Endothelial cell of umbilical vein (primary cell): ENCODE measurements at regions not wholly inside any gene's neighbourhood (a gene's known extent, or its start where the extent isn't known, plus 50 kb on each side); places are given as distances from the start of the nearest gene placed in this dataset.

Experiments used
- BruUV-seq: library from RNA; stranded (reverse); fragments of 400-500 nt; replicated peaks from 2 replicates; lab custom pipeline; 2021; lab: Mats Ljungman, UMichigan
- CTCF ChIA-PET: fragments of 300-600, 350-600 bp; sonication (Branson Sonifier 250); formaldehyde crosslinking; loops from one replicate; lab custom pipeline; 2021; ENCODE audit warnings: antibody characterized with exemption, inconsistent platforms; lab: Charles Lee
- POLR2A ChIA-PET: fragments of 300-600, 350-600 bp; sonication (Branson Sonifier 250); formaldehyde crosslinking; loops from one replicate; lab custom pipeline; 2021; ENCODE audit warnings: antibody characterized with exemption, inconsistent platforms; lab: Charles Lee
- DNase-seq: peaks from one replicate; pipeline ENCODE4 v3.0.0-alpha.2; 2011; ENCODE audit warnings: low read depth, low spot score
- FAIRE-seq: peaks from 2 replicates; lab custom pipeline; 2011; peaks lifted over from hg19 to GRCh38; lab: Jason Lieb, UNC
- H2AFZ ChIP-seq: 2 replicates; pipeline ENCODE4 v1.6.0; 2012; ENCODE audit warnings: low read depth, low read length, control low read depth, inconsistent platforms
- H3K27ac ChIP-seq: 2 replicates; pipeline ENCODE4 v1.5.1; 2011; ENCODE audit warnings: low read depth, mild to moderate bottlenecking, control low read depth, low read length, moderate library complexity; ENCODE audit not compliant: insufficient read depth
- H3K27me3 ChIP-seq, 2 experiments: 2 replicates each; pipeline versions ENCODE4 v1.6.0 to v1.6.1; 2011; ENCODE audit warnings: low read length in 2 of 2, mixed read lengths in 1 of 2; ENCODE audit not compliant: control insufficient read depth in 2 of 2, insufficient read depth in 2 of 2
- H3K36me3 ChIP-seq, 2 experiments: 2 replicates in 1 of 2; 3 replicates in 1 of 2; pipeline ENCODE4 v1.5.1; 2011; ENCODE audit warnings: low read length in 2 of 2, mild to moderate bottlenecking in 1 of 2, moderate library complexity in 1 of 2; ENCODE audit not compliant: control insufficient read depth in 2 of 2, insufficient read depth in 2 of 2; ENCODE audit errors: extremely low read depth in 1 of 2
- H3K4me1 ChIP-seq: 3 replicates; pipeline ENCODE4 v1.5.1; 2011; ENCODE audit warnings: mild to moderate bottlenecking, low read length; ENCODE audit not compliant: control insufficient read depth, insufficient read depth; ENCODE audit errors: extremely low read depth
- H3K4me2 ChIP-seq: 2 replicates; pipeline ENCODE4 v1.6.1; 2011; ENCODE audit warnings: low read length, control low read depth, mixed read lengths; ENCODE audit not compliant: insufficient read depth
- H3K4me3 ChIP-seq, 3 experiments: fragments of 200-600 bp in 1 of 3; sonication (generic), shearing (Covaris generic) in 1 of 3; replicated peaks in 1 of 3; 2 replicates each; pipeline ENCODE4 v1.5.1; 2011 to 2016; ENCODE audit warnings: control low read depth in 3 of 3, low read length in 3 of 3, mild to moderate bottlenecking in 2 of 3, inconsistent platforms in 1 of 3, low read depth in 1 of 3, moderate library complexity in 1 of 3; ENCODE audit not compliant: insufficient read depth in 1 of 3
- H3K79me2 ChIP-seq: 2 replicates; pipeline ENCODE4 v1.6.0; 2012; ENCODE audit warnings: low read length, inconsistent platforms; ENCODE audit not compliant: control insufficient read depth, insufficient read depth
- H3K9ac ChIP-seq: replicated peaks from 2 replicates; pipeline ENCODE3; 2011; ENCODE audit warnings: low read length, control low read depth; ENCODE audit not compliant: insufficient read depth; ENCODE audit errors: extremely low read depth
- H3K9me1 ChIP-seq: replicated peaks from 3 replicates; pipeline ENCODE4 v1.6.0; 2011; ENCODE audit warnings: mild to moderate bottlenecking, low read length; ENCODE audit not compliant: control insufficient read depth, insufficient read depth; ENCODE audit errors: extremely low read depth
- H3K9me3 ChIP-seq: replicated peaks from 2 replicates; pipeline ENCODE4 v1.5.1; 2012; ENCODE audit warnings: low read length, inconsistent platforms; ENCODE audit not compliant: control insufficient read depth, insufficient read depth
- H4K20me1 ChIP-seq: replicated peaks from 2 replicates; pipeline ENCODE3; 2011; ENCODE audit warnings: mild to moderate bottlenecking, low read length; ENCODE audit not compliant: control insufficient read depth, insufficient read depth; ENCODE audit errors: extremely low read depth
- CTCF ChIP-seq, 2 donors: IDR thresholded peaks; 1 replicate in 1 of 2; 2 replicates in 1 of 2; pipeline ENCODE4 v1.5.1; 2011; ENCODE audit warnings: low read length in 2 of 2, mild to moderate bottlenecking in 2 of 2, moderate library complexity in 2 of 2, control low read depth in 1 of 2, inconsistent platforms in 1 of 2, low read depth in 1 of 2; ENCODE audit not compliant: insufficient read depth in 1 of 2; ENCODE audit errors: extremely low read depth in 1 of 2
- EZH2 ChIP-seq: IDR thresholded peaks from 2 replicates; pipeline ENCODE4 v1.6.1; 2012; ENCODE audit warnings: borderline replicate concordance, low read depth, mild to moderate bottlenecking, moderate library complexity, low read length, inconsistent platforms; ENCODE audit not compliant: severe bottlenecking
- FOS ChIP-seq: IDR thresholded peaks from 2 replicates; pipeline ENCODE4 v1.6.1; 2011; ENCODE audit warnings: mild to moderate bottlenecking, low read length, moderate library complexity, borderline replicate concordance; ENCODE audit not compliant: insufficient read depth
- GATA2 ChIP-seq: IDR thresholded peaks from 2 replicates; pipeline ENCODE4 v1.7.0; 2011; ENCODE audit warnings: low read depth, mild to moderate bottlenecking, moderate library complexity, mixed read lengths, low read length; ENCODE audit not compliant: insufficient read length, insufficient read depth
- JUN ChIP-seq: IDR thresholded peaks from 2 replicates; pipeline ENCODE4 v1.6.1; 2011; ENCODE audit warnings: borderline replicate concordance, low read depth; ENCODE audit not compliant: insufficient read length, insufficient read depth
- MAX ChIP-seq: IDR thresholded peaks from 2 replicates; pipeline ENCODE4 v1.6.1; 2011; ENCODE audit not compliant: insufficient read depth, insufficient read length
- MYC ChIP-seq: IDR thresholded peaks from one replicate; pipeline ENCODE4 v1.6.1; 2011; ENCODE audit warnings: mild to moderate bottlenecking, low read depth, low read length
- POLR2A ChIP-seq: IDR thresholded peaks from 2 replicates; pipeline ENCODE4 v1.6.1; 2012; ENCODE audit warnings: low read depth, mild to moderate bottlenecking, control low read depth, low read length
- POLR2AphosphoS5 ChIP-seq: IDR thresholded peaks from 2 replicates; pipeline ENCODE4 v1.6.1; 2012; ENCODE audit warnings: low read depth, mild to moderate bottlenecking, control low read depth, low read length, moderate library complexity; ENCODE audit not compliant: insufficient read depth
- dilution Hi-C: fragments of 300-500 bp; cut with MboI; formaldehyde crosslinking; loops from one replicate; pipeline ENCODE4 v1.15.0; 2019; ENCODE audit warnings: low sequenced_read_pairs; ENCODE audit not compliant: extremely low pct_ligation_motif_present
- intact Hi-C: fragments of 100-400 bp; cut with micrococcal nuclease; formaldehyde crosslinking; loops from one replicate; pipeline ENCODE4 v1.10.0; 2022

GRCh38 chr1:221796700-221797099 lies 54.8 kb upstream of the DUSP10 start:
- no peaks in the 10 kb centered on the region for H3K9me3 ChIP-seq
- intact Hi-C loops (no loop called here), dilution Hi-C loops (no loop called here)
- no TSS peak for BruUV-seq
- no peaks in the 10 kb centered on the region for H3K4me1 ChIP-seq
- no peak overlapping the region for H3K9ac ChIP-seq
- POLR2A ChIA-PET = no interaction called here
- TF ChIP-seq EZH2 = no peak
- no peak for TF ChIP-seq GATA2
- no peak for TF ChIP-seq POLR2A
- no peak for TF ChIP-seq MYC
- no peak for TF ChIP-seq MAX
- TF ChIP-seq POLR2AphosphoS5 = no peak
- TF ChIP-seq JUN = no peak
- TF ChIP-seq FOS = no peak
- TF ChIP-seq CTCF (IDR thresholded peaks at IDR 0.05; ENCODE audit: extremely low read depth in 1 of 2, insufficient read depth in 1 of 2, low read depth in 1 of 2, low read length in 2 of 2) = no peak
- H3K79me2 ChIP-seq = no peaks in the 10 kb centered on the region
- no peak overlapping the region for H3K4me2 ChIP-seq
- H4K20me1 ChIP-seq = no peaks in the 10 kb centered on the region
- no peak overlapping the region for H3K27ac ChIP-seq
- FAIRE-seq = no peak
- no peaks in the 10 kb centered on the region for H3K9me1 ChIP-seq
- CTCF ChIA-PET = interaction anchor here (1.2 kb wide), 1 partner anchor 9 kb away, joined by 3 read pairs; no protein-coding TSS in a partner anchor
- DNase-seq = no peak
- no peaks in the 10 kb centered on the region for H3K36me3 ChIP-seq
- no peak overlapping the region for H2AFZ ChIP-seq
- H3K27me3 ChIP-seq = peaks cover 2 to 3% of the 10 kb centered on the region in 2 experiments
- H3K4me3 ChIP-seq = no peak overlapping the region
